ENCODE measurements at regions not wholly inside any gene's neighbourhood (a gene's known extent, or its start where the extent isn't known, plus 50 kb on each side); places are given as distances from the start of the nearest gene placed in this dataset.
A peak's percentile ranks its signal among the peaks of the same experiment; 100 is the strongest.
"Not testable (repeated sequence)": the region's sequence is repeated elsewhere in the genome, so short reads cannot be mapped to it uniquely, and the experiment has no call there.

DNA sequence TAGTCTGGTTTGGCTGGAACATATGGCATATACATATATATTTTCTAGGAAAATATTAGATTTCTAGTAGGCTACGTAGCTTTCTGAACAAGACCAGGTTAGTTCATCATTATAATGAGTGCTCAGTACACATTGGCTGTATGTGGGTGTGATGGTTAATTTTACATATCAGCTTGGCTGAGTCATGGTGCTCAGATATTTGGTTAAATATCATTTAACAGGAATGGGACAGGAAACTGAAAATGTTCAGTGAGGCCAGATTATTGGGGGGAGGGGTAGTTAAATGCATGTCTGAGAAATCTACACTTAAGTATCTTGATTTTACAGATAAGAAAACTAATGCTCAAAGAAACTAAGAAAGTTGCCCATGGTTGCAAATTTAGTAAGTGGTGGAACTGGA, 160.1 kb downstream of the RBMX2 start:
- DNase-seq (ENCODE audit: low read depth in 6 of 9, low spot score in 9 of 9) = no peak
- H3K4me1 ChIP-seq (ENCODE audit: control insufficient read depth in 2 of 2, insufficient read depth in 2 of 2, low read length in 2 of 2) = no peaks in the 10 kb centered on the region
- no peaks in the 10 kb centered on the region for H3K36me3 ChIP-seq (ENCODE audit: control insufficient read depth in 2 of 2, insufficient read depth in 2 of 2, low read length in 1 of 2)
- H3K27me3 ChIP-seq (ENCODE audit: control insufficient read depth in 2 of 2, insufficient read depth in 1 of 2, low read length in 1 of 2) = no peaks in the 10 kb centered on the region
- 98% methylated on average over 1 of the region's 1 CpG for WGBS
- no peak overlapping the region for H3K27ac ChIP-seq (ENCODE audit: low read depth in 1 of 2, low read length in 1 of 2)
- no peaks in the 10 kb centered on the region for H3K9me3 ChIP-seq (ENCODE audit: control insufficient read depth in 2 of 2, insufficient read depth in 1 of 2, low read length in 1 of 2)
- H3K4me3 ChIP-seq (ENCODE audit: low read length in 2 of 2) = no peak overlapping the region

DNA sequence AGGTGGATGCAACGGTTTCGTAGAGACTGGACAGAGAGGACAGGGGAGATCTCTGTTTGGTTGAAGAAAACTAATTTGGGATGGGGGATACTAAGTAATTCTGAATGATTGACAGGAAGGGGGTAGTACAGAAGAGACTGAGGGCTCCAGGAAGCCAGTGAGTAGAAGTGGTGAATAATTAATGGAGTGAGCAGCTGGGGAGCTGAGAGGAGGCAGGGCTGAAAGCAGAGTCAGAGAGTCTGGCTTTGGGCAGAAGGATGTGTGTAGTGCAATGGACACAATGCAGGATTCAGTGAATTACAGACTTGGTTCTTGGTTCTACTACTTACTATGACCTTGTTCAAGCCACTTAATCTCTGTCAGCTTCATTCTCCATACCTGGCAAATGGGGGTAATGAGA, 161.7 kb downstream of the RBMX2 start:
- no peaks in the 10 kb centered on the region for H3K9me3 ChIP-seq (ENCODE audit: control insufficient read depth in 2 of 2, insufficient read depth in 1 of 2, low read length in 1 of 2)

GRCh38 chrX:130566028-130566683, 164.4 kb downstream of the RBMX2 start:
- peak in 1 of 9 donors; percentile 8 for DNase-seq (ENCODE audit: low read depth in 6 of 9, low spot score in 9 of 9)
- no peaks in the 10 kb centered on the region for H3K9me3 ChIP-seq (ENCODE audit: control insufficient read depth in 2 of 2, insufficient read depth in 1 of 2, low read length in 1 of 2)
- WGBS = 93% methylated on average over 4 of the region's 4 CpGs

More for the DNA sequence above, 161.7 kb downstream of the RBMX2 start:
- Histone ChIP-seq H3K4me1 (ENCODE audit: control insufficient read depth in 2 of 2, insufficient read depth in 2 of 2, low read length in 2 of 2) (no peaks in the 10 kb centered on the region), H3K27ac (ENCODE audit: low read depth in 1 of 2, low read length in 1 of 2) (no peak overlapping the region), H3K27me3 (ENCODE audit: control insufficient read depth in 2 of 2, insufficient read depth in 1 of 2, low read length in 1 of 2) (no peaks in the 10 kb centered on the region), H3K4me3 (ENCODE audit: low read length in 2 of 2) (no peak overlapping the region), H3K36me3 (ENCODE audit: control insufficient read depth in 2 of 2, insufficient read depth in 2 of 2, low read length in 1 of 2) (no peaks in the 10 kb centered on the region)
- 98% methylated on average over 2 of the region's 2 CpGs for WGBS
- DNase-seq (ENCODE audit: low read depth in 6 of 9, low spot score in 9 of 9) = no peak

DNA sequence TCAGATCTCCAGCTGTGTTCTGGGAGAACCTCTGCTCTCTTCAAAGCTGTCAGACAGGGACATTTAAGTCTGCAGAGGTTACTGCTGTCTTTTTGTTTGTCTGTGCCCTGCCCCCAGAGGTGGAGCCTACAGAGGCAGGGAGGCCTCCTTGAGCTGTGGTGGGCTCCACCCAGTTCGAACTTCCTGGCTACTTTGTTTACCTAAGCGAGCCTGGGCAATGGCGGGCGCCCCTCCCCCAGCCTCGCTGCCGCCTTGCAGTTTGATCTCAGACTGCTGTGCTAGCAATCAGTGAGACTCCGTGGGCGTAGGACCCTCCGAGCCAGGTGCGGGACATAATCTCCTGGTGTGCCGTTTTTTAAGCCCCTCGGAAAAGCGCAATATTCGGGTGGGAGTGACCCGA, 171.2 kb downstream of the RBMX2 start:
- not testable (repeated sequence) for H3K9me3 ChIP-seq (ENCODE audit: control insufficient read depth in 2 of 2, insufficient read depth in 1 of 2, low read length in 1 of 2); H3K4me3 ChIP-seq (ENCODE audit: low read length in 2 of 2); H3K36me3 ChIP-seq (ENCODE audit: control insufficient read depth in 2 of 2, insufficient read depth in 2 of 2, low read length in 1 of 2); H3K4me1 ChIP-seq (ENCODE audit: control insufficient read depth in 2 of 2, insufficient read depth in 2 of 2, low read length in 2 of 2); DNase-seq (ENCODE audit: low read depth in 6 of 9, low spot score in 9 of 9); H3K27me3 ChIP-seq (ENCODE audit: control insufficient read depth in 2 of 2, insufficient read depth in 1 of 2, low read length in 1 of 2); H3K27ac ChIP-seq (ENCODE audit: low read depth in 1 of 2, low read length in 1 of 2)
- 84% methylated on average over 10 of the region's 15 CpGs for WGBS

More at GRCh38 chrX:130566028-130566683, 164.4 kb downstream of the RBMX2 start:
- Histone ChIP-seq H3K36me3 (ENCODE audit: control insufficient read depth in 2 of 2, insufficient read depth in 2 of 2, low read length in 1 of 2) (no peaks in the 10 kb centered on the region), H3K27me3 (ENCODE audit: control insufficient read depth in 2 of 2, insufficient read depth in 1 of 2, low read length in 1 of 2) (no peaks in the 10 kb centered on the region), H3K4me1 (ENCODE audit: control insufficient read depth in 2 of 2, insufficient read depth in 2 of 2, low read length in 2 of 2) (no peaks in the 10 kb centered on the region), H3K4me3 (ENCODE audit: low read length in 2 of 2) (no peak overlapping the region), H3K27ac (ENCODE audit: low read depth in 1 of 2, low read length in 1 of 2) (no peak overlapping the region)
